NCI-H82 treated with DMSO at 0.1 percent for 48 hours (cell line): ENCODE measurements at regions not wholly inside any gene's neighbourhood (a gene's known extent, or its start where the extent isn't known, plus 50 kb on each side); places are given as distances from the start of the nearest gene placed in this dataset.
A peak's percentile ranks its signal among the peaks of the same experiment; 100 is the strongest.
"Not testable (repeated sequence)": the region's sequence is repeated elsewhere in the genome, so short reads cannot be mapped to it uniquely, and the experiment has no call there.

Experiments
- DNase-seq: peaks from one replicate; lab custom pipeline; 2025; ENCODE audit not compliant: unreplicated experiment; lab: John Stamatoyannopoulos, UW

GRCh38 chr4:57729775-57730570, 619.8 kb upstream of the IGFBP7 start:
- DNase-seq: not testable (repeated sequence)

GRCh38 chr4:57726154-57726553, 616.0 kb upstream of the IGFBP7 start:
- no peak for DNase-seq

GRCh38 chr4:57719456-57719855, 609.3 kb upstream of the IGFBP7 start:
- no peak for DNase-seq

DNA sequence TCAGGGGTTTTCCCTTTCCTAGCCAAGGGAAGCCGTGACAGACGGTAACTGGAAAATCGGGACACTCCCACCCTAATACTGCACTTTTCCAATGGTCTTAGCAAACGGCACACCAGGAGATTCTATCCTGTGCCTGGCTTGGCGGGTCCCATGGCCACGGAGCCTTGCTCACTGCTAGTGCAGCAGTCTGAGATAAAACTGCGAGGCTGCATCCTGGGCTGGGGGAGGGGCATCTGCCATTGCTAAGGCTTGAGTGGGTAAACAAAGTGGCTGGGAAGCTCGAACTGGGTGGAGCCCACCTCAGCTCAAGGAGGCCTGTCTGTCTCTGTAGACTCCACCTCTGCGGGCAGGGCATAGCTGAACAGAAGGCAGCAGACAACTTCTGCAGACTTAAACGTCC, 604.1 kb upstream of the IGFBP7 start:
- not testable (repeated sequence) for DNase-seq

DNA sequence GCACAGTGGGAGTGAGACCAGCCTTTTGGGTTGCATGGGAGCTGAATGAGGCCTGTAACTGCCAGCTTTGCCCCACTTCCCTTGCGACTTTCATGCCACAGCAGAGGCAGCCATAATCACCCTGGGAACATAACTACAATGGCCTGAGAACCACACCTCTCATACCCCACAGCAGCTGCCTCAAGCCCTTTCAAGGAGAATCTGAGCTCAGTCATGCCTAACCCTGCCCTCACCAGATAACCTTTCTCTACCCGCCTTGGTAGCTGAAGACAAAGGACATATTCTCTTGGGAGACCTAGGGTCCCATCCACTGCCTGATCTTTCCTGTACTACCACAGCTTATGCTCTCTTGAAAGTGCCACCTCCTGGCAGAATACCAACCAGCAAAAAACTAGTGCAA, 599.9 kb upstream of the IGFBP7 start:
- DNase-seq: no peak

GRCh38 chr4:57691370-57691769, 581.2 kb upstream of the IGFBP7 start:
- peak; percentile 67 for DNase-seq

DNA sequence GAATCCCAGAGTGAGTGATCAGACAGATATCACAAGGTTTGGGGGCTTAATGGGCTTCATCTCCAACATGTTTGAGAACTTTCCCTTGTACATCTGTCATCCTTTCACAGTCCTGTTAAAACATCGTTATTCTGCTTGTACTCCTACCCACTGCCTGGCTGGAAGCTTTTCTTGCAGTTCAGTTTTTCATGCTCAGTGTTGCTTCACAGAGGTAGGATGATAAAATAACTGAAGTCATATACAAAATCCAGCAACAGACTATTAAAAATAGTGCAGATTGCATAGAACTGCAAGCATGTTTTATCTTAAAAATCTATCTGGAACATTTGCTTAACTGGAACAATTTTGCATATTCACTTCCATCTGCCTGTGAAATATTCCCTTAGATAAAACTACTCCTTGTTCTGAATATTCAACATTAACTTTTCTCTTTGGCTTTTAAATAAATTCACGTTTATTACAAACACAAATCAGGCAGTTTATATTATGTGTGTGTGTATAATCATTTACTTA, 579.6 kb upstream of the IGFBP7 start:
- DNase-seq: no peak

GRCh38 chr4:57682275-57682674, 572.1 kb upstream of the IGFBP7 start:
- no peak for DNase-seq

DNA sequence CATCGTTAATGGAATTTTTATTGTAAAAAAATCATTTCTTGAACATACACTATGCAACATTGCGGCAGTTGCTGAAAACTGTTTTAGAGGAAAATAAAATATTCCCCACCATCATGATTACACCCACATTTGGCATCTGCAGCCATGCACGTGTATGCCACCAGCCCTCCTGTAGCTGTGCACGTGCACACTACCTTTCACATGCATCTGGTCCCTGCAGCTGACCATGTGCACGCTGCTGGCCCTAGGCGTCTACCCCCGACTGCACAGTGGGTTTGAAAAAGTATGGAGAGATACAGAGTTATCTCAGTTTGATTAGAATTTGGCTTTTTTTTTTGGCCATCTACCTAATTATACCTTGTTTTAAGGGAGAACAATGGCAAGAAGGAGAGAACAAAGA, 569.8 kb upstream of the IGFBP7 start:
- no peak for DNase-seq

DNA sequence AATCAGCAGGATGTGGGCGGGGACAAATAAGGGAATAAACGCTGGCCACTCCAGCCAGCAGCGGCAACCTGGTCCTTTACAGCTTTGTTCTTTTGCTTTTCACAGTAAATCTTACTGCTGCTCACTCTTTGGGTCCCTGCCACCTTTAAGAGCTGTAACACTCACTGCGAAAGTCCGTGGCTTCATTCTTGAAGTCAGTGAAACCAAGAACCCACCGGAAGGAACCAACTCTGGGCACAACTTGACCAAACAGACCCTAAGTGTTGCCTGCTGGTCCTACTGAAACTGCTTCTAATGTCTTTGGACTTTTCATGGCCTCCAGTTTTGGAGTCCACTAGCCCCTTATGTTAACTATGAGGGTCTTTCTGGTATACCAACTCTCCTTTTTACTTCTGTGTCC, 566.2 kb upstream of the IGFBP7 start:
- DNase-seq: no peak

DNA sequence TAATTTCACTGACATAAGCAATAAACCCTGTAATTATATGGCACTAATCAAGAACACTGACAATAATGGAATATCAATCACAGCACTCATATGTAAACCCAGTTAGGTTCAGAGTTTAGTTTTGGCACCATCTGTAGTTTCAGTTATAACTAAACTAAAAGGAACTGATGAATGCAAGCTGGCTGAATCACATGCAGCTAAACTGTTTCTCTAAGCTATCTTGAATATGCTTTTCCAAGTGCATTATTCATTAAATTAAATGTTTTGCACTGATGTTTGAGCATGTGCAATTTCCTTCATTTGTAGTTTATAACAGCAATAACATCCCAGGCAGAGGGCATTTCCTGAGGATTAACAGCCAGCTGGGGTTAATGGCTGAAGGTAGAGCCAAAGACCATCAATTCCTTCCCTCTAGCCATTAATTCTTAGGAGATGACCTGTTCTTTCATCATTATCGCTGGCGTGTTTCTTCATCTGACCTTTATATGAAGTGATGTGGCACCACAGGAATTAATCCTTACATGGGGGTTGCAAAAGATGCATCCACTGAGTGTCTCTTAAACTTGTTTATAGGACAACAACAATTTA, 562.8 kb upstream of the IGFBP7 start:
- DNase-seq: no peak

DNA sequence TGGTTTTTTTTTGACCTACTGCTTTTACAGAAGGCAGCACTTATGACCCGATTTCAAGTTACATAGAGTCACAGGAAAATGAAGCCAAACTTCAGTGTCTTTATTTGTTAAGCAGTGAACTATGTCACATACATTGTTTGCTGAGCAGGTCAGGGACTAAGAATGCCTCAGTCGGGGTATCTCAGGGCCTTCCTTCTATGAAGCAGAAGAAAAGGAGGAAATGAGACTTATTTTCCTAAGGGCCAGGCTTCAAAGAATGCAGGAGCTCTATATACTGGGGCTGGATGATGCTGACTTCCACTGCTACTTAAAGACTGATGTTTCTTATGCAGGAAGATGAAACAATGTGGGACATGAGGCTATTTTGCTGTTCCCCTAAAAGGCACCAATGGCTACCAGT, 558.4 kb upstream of the IGFBP7 start:
- no peak for DNase-seq

- DNase-seq: no peak
Observed at GRCh38 chr4:57665806-57666205, 555.6 kb upstream of the IGFBP7 start.

GRCh38 chr4:57661517-57662090, 551.4 kb upstream of the IGFBP7 start:
- no peak for DNase-seq

DNA sequence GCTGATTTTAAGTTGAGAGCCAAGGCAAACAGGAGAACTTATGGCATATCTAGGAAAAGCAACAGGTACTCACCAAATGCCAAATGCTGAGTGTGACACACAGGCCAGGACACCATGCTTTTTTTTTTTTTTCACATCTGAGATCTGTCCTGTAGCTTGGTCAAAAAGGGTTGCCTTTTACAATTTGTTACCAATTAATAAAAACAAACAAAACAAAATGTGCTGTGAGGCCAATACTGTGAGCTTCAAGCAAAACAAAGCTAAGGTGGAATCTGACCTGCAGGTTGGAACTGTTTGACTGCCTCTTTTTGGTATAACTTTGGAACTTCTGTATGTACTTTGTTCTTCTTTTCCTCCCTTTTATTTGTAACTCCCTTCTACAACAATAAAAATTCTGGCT, 548.5 kb upstream of the IGFBP7 start:
- no peak for DNase-seq

- DNase-seq: no peak
Observed at GRCh38 chr4:57658188-57658587, 548.0 kb upstream of the IGFBP7 start.

GRCh38 chr4:57655342-57655741, 545.2 kb upstream of the IGFBP7 start:
- no peak for DNase-seq

- no peak for DNase-seq
Observed at GRCh38 chr4:57652779-57653178, 542.6 kb upstream of the IGFBP7 start.

DNA sequence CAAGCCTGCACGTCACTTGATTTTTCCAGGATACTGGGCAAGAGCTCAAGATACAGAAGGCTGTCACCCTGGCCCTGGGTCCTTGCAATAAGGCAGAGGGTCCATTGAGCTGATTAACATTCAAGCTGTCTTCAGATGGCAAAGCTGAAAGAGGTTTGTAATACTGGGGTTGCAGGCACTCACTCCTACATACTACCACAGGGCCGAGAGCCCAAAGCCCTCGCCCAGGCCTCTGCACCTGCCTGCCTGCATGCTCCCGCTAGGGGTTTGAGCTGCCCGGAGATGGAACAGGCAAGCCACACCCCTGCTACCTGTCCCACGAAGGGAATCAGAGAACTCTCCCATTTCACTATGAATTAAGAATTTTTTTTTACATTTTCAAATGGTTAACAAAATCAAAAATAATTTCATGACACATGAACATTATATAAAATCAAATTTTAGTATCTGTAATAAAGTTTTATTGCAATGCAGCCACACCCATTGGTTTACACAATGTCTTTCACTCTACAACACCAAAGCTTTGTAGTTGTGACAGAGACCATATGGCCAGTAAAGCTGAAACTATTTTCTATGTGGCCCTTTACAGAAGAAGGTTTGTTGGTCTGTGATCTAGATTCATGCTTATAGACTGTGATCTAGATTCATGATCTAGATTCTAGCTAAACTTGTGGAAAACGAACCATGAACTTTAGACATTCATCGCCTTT, 530.4 kb upstream of the IGFBP7 start:
- DNase-seq: no peak

- DNase-seq: no peak
Observed at GRCh38 chr4:57639561-57640382, 529.6 kb upstream of the IGFBP7 start.

DNA sequence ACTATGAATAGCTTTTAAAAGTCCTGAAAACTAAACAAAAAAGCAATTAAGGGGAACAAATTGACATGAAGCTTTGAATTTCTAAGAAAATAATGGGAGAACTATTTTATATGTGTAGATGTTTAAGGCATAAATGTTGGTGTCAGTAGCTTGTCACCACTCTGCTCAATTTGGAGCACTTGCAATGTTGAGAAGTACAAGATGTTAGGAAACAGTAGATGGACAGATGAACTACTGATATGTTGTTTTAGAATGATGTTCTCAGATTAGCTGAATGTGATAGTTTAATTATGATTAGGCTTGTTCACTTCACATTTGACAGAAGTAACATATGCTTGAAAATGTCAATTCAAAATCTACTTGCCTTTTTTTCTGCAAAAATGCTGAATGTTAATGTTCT, 525.7 kb upstream of the IGFBP7 start:
- DNase-seq: no peak
